T-helper 17 cell (primary cell): ENCODE measurements at regions not wholly inside any gene's neighbourhood (a gene's known extent, or its start where the extent isn't known, plus 50 kb on each side); places are given as distances from the start of the nearest gene placed in this dataset.

Experiments
- ATAC-seq: fragments of 150-1000 bp; cut with Tn5 transposase; 2 replicates; pipeline ENCODE4 v1.10.0; 2021; ENCODE audit warnings: mild to moderate bottlenecking, moderate library complexity
- DNase-seq, 3 donors: peaks; one replicate each; pipeline versions ENCODE4 v3.0.0 to v3.0.0-alpha.2; 2020 to 2021
- H3K9me3 ChIP-seq: one replicate; pipeline ENCODE4 v1.7.0; 2013; ENCODE audit warnings: low read length, mild to moderate bottlenecking; ENCODE audit not compliant: control insufficient read depth, poor library complexity, severe bottlenecking
- H3K27ac Mint-ChIP-seq: one replicate; pipeline ENCODE4 v1.8.0; 2022; ENCODE audit warnings: mild to moderate bottlenecking, moderate library complexity, mixed read lengths
- H3K27me3 Mint-ChIP-seq: one replicate; pipeline ENCODE4 v1.8.0; 2022; ENCODE audit warnings: mixed read lengths
- H3K36me3 Mint-ChIP-seq: one replicate; pipeline ENCODE4 v1.8.0; 2022; ENCODE audit warnings: low read depth, mixed read lengths
- H3K4me1 Mint-ChIP-seq: one replicate; pipeline ENCODE4 v1.8.0; 2022; ENCODE audit warnings: mild to moderate bottlenecking, mixed read lengths
- H3K4me3 Mint-ChIP-seq: one replicate; pipeline ENCODE4 v1.8.0; 2022; ENCODE audit warnings: mild to moderate bottlenecking, moderate library complexity, mixed read lengths

GRCh38 chr11:122167100-122167499, 51.1 kb upstream of the BLID start:
- no peak overlapping the region for H3K4me3 Mint-ChIP-seq
- no peaks in the 10 kb centered on the region for H3K9me3 ChIP-seq
- peaks cover 28% of the 10 kb centered on the region for H3K27me3 Mint-ChIP-seq
- ATAC-seq (no peak), DNase-seq (no peak)
- no peak overlapping the region for H3K27ac Mint-ChIP-seq
- H3K36me3 Mint-ChIP-seq: no peaks in the 10 kb centered on the region
- no peaks in the 10 kb centered on the region for H3K4me1 Mint-ChIP-seq

DNA sequence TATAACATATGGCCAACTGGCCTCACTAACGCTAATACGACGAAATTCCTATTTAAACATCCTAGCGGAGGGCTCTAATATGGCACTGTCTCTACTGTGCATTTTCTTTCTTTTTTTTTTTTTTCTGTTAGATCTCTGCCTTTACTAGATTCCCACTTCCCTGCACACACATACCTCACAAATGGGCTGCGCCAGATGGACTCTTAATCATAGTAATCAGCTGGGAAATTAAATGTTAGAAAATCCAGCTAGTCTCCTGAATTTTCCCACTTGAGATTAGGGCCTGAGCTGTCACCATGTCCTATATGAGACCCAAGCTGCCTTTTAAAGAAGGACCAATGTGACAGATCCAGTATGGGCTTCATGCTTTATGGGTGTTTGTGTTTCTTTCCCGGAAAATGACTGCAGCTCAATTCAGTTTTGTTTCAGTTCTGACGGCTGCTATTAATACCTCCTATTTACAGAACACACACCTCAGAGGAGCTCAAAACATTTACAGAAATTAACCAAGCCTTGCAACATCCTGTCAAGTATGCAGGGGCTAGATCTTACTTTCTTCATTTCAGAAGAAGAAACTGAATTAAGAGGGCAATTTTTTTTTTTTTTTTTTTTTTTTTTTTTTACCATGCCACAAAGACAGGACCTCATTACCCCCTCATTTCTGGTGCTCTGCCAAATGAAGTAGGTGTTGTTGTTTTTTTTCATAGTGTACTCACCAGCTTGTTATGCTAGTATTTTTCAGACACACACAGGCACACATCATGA, 49.8 kb upstream of the BLID start:
- H3K9me3 ChIP-seq: no peaks in the 10 kb centered on the region
- H3K27me3 Mint-ChIP-seq: peaks cover 28% of the 10 kb centered on the region
- H3K4me1 Mint-ChIP-seq: no peaks in the 10 kb centered on the region
- no peaks in the 10 kb centered on the region for H3K36me3 Mint-ChIP-seq
- H3K27ac Mint-ChIP-seq: no peak overlapping the region
- H3K4me3 Mint-ChIP-seq: no peak overlapping the region
- ATAC-seq: no peak
- no peak for DNase-seq
